ENCODE measurements at regions not wholly inside any gene's neighbourhood (a gene's known extent, or its start where the extent isn't known, plus 50 kb on each side); places are given as distances from the start of the nearest gene placed in this dataset.
A peak's percentile ranks its signal among the peaks of the same experiment; 100 is the strongest.
"Not testable (repeated sequence)": the region's sequence is repeated elsewhere in the genome, so short reads cannot be mapped to it uniquely, and the experiment has no call there.

DNA sequence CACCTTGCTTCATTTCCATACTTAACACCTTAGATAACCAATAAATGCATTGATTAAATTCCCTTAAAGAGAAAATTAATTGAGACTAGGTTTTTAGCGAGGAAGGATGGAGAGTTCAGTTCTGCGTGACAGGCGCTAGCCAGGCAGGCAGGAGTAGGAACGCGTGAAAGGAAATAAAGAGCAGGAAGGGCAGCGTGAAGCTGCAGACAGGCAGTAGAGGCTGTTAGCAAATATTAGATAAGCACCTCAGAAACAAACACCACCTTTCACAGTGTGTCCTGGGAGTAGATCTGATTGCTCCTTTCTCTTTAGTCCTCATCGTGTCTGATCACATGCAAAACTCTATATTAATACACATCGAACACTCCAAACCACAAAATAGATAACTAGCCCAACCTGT lies 282.7 kb upstream of the ADGRL2 start:
- peak; percentile 1 for DNase-seq

DNA sequence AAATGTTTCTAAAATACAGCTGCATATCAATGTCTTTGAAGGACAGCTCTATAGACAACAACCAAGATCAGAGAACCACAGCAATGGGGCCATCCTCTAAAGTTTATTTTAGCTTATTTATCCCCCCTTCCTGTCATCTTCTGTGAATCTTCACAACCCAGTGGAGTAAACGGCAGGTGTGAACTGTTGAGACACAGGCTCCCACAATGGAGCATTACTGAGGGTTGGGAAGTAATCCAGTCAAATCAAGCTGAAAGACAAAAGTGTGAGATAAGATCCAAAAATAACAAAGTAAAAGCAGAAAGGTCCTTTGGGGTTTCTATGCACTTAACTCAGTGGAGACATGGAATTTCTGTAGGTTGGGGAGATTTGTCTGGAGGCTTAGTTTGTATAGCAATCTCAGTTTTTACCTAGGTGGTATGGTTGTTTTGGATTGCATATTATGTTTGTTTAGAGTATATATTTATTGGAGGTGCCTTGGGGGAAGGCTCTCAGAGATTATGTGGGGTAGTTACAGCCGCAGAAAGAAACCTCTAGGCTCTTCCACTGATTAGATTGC lies 286.9 kb upstream of the ADGRL2 start:
- no peak for DNase-seq

DNA sequence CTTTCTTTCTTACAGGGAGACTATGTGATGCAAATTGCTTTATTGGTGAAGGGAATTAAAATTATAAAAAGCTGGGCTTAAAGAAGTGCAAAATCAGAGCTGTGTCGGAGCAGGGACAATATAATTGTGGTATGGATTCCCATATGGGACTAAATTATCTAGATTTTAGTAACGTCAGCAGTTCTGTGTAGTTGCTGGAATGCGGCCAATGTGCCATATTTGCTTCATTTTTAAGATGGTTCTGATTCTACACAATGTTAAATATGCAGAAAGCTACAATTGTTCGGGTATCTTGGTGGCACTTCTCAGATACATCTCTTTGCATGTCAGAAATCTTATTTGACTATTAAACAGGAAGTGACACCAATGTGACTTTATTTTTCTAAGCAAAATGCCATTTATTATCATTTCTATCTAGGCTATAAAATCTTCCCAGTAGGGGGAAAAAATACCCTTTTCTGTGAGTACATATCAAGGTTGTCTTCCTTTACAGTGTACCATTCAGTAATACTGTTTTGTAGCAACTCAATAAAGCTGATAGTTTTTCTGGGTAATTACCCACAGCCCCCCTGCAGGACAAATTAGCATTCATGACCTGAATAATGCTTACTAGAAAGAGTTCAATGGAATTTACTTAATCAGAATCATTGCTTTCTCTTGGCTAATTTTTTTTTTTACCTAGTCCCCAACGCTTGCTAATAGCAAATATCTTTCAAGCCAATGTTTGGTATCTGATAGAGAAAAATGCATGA lies 288.3 kb upstream of the ADGRL2 start:
- DNase-seq = no peak

DNA sequence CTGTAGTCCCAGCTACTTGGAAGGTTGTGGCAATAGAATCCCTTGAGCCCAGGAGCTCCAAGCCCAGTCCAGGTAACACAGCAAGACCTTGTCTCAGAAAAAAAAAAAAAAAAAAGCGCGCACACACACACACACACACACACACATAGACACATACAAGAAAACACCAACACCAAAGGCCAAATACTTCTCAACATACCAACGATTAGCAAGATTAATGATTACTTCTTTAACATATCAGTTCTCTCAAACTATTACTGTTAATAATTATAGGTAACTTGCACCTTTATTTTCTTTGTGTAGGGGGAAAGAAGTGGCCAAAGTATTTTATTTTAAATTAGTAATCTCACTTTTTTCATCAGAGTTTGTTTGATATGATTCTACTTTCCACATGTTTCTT lies 289.5 kb upstream of the ADGRL2 start:
- no peak for DNase-seq

DNA sequence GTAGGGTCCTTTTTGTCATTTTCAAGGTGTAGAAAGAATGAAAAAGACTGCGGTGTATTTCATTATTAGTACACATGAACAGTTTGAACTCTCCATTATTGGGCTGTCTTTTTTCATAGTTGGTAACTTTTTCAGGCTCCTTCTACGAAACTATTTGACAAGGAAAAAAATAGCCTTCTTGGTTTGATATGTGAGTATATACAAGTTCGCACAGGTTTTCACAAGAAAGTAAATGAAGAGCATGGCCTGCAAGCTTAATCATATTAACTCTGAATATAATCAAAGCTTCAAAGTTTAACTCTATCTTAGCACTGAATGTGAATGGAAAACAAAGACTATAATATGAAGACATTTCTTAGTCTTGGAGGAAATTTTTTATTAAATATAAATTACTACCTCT lies 290.0 kb upstream of the ADGRL2 start:
- no peak for DNase-seq

DNA sequence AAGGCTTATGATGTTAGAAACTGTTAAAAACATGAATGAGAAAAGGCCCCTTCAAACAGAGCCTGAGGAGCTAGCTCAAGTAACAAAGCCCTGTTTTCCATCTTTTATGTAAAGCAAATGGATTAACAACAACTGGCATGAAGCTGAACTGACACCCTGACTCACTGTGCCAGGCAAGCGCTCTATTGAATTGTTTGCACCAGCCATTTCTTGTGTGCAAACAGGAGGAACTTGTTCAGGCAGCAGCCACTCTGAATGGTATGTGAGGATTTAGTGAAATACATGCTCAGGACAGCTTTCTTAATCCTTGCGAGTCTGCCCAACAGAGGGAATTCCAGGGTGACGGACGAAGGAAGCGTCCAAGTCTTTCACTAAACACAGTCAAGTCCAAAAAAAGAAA lies 291.1 kb upstream of the ADGRL2 start:
- no peak for DNase-seq

DNA sequence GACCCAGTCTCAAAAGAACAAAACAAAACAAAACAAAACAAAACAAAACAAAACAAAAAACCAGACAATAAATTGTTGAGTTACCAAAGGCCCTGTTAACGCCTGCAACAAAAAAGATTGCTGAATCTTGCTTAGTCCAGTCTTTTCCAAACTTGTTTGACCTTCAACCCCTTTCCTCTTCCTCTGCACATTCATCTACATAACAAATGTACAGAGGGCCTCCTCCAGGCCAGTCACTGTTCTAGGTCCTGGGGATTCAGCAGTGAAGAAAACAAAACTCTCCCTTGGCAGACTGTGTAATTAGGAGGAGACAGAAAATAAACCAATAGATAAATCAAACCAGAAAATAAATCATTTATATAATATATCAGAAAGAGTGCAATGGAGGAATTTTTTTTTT lies 294.0 kb upstream of the ADGRL2 start:
- no peak for DNase-seq

DNA sequence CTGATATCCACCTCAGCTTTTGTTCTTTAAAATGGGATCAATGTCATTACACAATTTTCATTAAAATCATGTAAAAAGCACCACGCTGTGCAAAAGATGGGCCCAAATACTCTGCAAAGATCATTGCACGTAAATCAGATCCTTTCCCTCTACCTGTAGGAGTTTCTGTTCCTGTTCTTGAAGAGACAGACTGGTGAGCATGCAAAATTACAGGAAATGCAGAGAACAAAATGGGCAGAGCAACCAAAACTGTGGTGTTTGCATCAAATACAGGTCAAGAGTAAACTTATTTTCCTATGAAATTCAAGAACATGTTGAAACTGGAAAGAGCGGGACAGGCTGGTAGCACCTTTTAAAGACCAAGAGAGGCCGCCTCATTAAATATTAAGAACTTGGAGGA lies 294.9 kb upstream of the ADGRL2 start:
- DNase-seq = no peak

DNA sequence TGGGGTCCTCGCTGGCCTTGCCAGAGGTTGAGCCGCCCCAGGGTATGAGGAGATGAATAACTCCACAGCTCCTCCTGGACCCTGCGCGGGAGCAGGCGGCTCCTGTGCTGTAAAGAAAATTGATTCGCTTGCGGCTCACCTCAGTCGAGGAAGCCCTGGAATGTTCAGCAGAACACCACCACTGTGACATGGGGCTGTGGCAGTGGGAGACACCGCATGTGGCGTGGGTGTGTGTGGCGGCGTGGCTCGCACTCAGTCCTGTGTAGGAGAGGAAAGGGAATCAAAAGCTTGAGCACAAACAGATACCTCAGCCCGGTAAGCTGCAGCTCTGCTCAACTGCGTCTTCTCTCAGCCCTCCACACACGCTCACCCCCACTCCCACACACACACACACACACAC lies 295.9 kb upstream of the ADGRL2 start:
- not testable (repeated sequence) for DNase-seq

DNA sequence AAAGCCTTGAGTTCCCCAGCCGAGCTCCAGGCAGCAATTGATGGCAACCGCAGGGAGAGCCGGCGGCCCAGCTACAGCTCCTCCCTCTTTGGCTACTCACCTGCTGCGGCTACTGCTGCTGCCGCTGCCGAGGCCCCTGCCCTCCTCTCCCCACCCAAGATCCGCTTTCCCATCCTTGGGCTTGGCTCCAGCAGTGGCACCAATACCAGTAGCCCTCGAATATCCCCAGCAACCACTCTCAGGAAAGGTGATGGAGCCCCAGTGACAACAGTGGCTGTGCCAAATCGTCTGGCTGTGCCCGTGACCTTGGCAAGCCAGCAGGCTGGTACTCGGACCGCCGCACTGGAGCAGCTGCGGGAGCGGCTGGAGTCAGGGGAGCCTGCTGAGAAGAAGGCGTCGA lies 298.0 kb upstream of the ADGRL2 start:
- not testable (repeated sequence) for DNase-seq

DNA sequence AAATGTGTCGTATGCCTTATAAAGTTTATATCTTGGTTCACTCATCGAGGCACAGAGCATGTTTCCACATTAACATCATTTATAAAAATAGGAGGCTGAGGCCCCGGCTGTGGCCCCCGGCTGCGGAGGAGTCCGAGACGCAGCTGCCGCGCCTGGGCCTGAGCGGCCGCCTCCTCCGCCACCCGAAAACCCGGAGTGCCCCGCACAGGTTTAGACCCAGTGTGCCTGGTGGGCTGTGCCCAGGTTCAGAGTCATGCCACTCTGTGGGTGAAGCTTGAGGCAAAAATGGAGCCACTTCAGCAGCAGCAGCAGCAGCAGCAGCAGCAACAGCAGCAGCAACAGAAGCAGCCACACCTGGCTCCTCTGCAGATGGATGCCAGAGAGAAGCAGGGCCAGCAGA lies 299.2 kb upstream of the ADGRL2 start:
- DNase-seq = not testable (repeated sequence)

DNA sequence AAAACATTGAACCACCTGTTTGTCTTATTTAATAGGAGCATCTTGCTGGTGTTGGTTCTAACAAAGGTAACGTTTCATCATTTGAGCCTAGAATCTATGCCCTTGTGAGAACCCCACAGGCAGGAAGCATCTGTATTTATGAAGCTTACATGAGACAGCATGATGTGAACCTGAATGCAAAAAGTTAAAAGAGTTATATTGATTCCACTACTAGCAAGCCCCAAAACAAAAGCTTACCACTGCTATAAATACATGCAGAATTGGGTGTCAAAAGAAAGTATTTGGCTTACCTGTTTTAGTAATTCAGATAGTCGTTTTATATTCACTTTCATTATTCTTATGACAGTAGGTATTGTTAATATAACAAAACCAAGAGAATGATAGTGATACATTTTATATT lies 301.2 kb upstream of the ADGRL2 start:
- no peak for DNase-seq

DNA sequence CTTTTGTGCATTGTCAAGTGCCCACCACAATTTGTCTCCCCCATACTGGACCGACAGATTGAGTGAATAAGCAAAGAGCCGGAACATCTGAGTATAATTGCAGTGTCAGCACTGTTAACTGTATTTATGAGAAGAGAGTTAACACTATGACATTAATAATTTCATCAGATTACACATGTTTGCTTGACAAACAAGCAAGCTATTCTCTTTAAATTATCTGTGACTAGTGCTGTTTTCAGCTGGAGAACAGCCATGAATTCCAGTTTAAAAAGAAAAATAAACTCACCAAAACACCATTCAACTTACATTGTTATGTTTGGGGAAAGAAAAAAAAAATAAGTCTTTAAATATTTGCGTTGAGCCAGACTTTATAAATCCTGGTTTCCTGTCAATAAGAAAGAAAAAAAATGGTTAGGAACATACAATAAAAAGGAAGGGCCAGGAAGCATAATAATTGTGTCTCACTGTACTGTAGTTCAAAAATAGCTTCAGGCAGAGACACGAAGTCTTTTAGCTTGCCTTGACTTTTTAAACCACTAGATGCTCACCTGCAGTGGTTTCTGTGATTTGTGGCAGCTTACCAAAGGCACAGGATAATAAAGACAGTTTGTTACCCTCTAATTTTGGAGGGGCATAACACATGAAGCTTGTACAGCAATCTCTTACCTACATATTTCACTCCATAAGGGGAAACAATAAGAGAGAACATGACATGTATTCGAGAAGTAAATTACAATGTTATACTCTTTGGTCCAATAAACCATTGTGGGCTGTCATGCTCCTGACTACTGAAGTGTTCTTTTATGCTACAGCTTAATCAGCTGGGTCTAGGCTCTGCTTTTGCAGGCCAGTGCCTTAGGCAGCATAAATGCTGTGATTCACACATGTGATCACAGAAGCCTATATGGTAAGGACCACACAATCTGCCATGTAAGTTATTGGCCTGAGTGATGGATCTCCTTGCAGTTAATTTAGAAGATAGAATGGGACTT lies 302.0 kb upstream of the ADGRL2 start:
- no peak for DNase-seq

DNA sequence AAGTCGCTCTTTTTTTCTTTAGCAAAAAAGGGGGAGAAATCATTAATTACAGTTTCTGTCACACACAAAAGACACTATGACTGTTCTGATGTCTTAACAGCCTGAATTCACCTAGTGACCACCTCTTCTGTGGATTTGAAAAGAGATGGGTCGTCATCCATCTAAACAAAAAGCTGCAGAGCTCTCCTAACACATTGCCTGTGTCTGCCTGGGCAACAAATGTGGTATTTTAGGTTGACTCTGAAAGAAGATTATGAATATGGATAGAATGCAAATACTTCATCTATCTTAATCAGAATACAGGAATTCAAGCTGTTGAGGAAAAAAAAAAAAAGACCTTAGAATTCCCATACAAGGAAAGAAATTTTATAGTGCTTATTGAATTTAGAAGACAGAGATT lies 304.4 kb upstream of the ADGRL2 start:
- no peak for DNase-seq

DNA sequence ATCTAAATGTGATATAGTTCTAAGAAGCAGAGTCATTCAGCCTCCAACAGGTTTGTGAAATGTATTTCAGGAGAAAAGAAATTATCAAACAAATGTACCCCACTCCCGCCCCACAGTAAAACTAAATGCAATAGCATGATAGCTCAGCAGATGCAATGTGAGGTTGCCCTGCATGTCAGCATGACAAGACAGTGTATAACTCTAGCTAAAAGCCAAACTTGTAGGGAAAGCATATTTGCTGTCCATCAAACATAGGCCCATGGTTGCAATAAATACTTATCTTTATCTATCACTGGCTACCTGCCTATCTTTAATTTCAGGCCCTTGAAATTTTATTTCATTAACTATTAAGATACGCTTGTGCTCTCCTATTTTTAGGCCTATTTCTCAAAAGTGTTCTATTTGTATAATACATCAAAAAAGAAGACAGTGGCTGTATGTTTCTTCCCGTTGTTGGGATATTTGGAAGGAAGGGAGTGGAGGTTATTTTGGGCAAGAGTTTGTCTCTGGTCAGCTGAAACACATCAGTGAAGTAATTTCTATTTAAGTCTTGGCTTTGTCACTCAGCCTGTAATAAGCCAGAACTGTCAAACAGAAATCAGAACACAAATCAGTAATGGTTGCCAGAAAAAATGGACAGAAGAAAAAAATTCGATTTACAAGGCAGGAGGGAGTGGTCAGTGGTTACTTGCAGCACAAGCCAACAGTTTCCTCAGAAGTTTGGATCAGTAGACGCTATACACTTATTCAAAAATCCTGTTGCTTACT lies 307.4 kb upstream of the ADGRL2 start:
- DNase-seq = no peak

DNA sequence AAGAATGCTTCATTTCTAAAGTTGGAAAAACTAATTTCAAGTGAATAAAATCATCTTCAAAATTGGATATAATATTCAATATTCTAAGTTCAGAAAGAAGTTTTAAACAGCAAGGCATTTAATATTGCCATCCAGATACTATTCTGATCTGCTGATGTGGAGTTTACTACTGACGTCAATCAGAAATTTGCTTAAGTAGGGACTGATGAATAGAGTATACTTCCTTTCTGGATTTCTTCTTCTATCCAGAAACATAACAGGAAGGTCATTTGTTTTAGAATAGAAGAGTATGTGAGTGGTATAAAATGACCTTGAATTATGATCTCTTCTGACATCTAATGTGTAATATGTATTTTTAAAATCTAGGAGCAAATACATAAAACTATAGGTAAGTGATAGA lies 308.1 kb upstream of the ADGRL2 start:
- no peak for DNase-seq

DNA sequence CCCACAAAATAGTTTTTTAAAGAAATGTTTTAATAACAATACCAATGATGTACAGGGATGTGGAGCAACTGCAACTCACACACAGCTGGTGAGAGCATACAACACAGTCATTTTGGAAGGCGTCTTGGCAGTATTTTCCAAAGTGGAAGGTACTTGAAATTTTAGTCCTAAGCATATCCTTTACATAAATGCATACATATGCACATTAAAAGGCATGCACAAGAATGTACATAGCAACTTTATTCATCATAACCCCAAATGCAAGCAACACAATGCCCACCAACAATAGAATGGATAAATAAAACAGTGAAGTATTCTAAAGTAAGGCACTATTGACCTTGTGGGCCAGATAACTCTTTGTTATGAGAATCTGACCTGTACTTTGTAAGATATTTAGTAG lies 310.1 kb upstream of the ADGRL2 start:
- DNase-seq = no peak

DNA sequence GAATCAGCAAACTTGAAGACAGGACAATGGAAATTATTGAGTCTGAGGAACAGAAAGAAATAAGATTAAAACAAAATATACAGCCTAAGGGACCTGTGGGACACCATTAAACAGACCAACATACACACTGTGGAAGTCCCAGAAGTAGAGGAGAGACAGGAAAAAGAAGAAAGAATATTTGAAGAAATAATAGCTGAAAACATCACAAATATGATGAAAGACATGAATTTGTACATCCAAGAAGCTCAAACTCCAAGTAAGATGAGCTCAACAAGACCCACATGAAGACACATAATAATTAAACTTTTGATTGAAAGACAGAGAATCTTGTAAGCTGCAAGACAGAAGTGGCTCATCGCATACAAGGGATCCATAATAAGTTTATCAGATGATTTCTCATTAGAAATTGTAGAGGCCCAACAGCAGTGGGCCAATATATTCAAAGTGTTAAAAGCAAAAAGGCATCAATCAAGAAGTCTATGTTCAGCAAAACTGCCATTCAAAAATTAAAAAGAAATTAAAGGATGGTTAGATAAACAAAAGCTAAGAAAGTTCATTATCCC lies 311.3 kb upstream of the ADGRL2 start:
- DNase-seq = no peak

DNA sequence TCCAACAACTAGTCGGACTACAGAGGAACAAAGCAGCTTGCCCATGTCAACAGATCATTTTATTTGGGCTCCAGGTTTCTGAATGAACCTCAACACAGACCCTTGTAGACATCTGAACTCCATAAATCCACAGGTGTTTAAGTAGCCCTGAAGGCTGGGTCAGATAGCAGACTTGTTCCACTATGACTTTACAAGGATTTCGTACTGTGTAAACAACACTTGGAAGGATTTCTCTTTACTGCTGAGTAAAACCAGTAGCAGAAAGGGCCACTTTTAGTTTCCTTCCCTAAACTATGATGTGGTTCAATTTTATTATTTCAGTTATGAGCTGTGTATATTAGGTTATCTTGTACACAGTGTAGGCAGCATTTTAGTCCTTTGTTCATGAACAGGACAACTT lies 316.4 kb upstream of the ADGRL2 start:
- DNase-seq = no peak

DNA sequence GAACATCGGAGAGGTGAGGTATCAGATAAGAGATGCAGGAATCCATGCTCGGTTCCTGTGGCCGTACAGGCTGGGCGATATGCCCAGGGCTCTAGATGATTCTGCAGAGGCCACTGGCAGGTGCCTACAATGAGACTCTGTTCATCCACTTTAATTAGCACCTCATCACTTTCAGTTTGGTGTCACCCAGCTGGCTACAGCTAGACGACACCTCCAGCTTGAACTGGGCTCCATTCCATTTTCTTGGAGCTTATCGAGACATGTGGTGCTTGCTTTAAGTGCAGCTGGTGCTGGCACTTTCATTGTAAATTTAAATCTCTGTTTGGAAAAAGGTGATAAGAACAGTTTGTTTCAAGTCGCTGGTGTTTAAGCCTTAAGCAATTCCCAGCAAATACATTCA lies 322.5 kb upstream of the ADGRL2 start:
- DNase-seq = no peak

DNA sequence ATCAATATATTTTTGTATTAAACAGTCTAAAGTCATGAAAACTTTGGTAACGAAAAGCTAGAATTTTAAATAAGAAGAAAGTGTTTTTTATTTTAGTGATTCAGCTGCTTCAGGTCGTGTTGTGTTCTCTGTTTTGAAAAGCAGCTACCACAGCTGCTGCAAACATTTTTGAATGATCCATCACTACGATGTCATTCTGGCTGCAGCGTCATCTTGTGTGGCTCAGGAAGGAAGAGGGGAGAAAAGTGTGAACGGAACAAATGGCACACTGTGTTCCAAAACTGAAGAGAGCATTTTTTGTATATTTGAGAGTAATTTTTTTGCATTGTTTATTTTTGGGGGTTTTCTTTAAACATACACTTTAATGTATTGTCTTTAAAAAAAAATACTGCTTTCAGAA lies 323.0 kb upstream of the ADGRL2 start:
- DNase-seq = peak; percentile 20

DNA sequence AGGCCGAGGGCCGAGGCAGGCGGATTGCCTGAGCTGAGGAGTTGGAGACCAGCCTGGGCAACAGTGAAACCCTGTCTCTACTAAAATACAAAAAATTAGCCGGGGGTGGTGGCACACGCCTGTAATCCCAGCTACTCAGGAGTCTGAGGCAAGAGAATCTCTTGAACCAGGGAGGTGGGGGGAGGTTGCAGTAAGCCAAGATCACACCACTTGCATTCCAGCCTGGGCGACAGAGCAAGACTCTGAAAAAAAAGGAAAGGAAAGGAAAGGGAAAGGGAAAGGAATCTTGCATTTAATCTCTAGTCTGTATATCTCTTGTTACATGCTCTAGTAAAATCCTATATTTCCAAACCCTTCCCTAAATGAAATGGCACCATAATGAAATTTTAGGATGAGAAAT lies 328.3 kb upstream of the ADGRL2 start:
- no peak for DNase-seq

DNA sequence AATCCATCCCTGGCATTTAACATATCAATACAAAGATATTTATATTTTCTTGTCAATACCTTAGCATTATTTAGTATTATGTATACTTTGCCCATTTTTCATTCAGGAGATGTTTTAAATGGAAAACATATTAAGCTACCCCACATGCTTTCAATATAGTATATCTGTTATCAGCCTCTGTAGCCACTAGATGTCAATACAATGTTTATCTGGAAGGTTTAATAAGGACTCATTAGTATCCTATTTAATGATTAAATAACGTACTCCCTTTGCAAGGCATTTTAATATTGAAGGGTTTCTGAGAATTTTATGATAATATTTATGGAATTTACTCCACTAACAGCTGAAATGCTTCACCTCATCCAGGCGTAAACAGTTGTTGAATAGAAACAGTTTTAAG lies 329.5 kb upstream of the ADGRL2 start:
- no peak for DNase-seq
